HepG2 (cell line): ENCODE measurements at regions not wholly inside any gene's neighbourhood (a gene's known extent, or its start where the extent isn't known, plus 50 kb on each side); places are given as distances from the start of the nearest gene placed in this dataset.

Experiments
- ZNF660 ChIP-seq: sonication (generic); formaldehyde crosslinking; IDR thresholded peaks from 2 replicates; pipeline ENCODE4 v1.5.1; 2020; ENCODE audit warnings: mild to moderate bottlenecking, low read depth, missing genetic modification reagents, borderline replicate concordance
- TF ChIP-seq, protein P1 (sequence below): sonication (generic); formaldehyde crosslinking; IDR thresholded peaks from 2 replicates; pipeline ENCODE4 v1.5.0; 2020; ENCODE audit warnings: mild to moderate bottlenecking, missing genetic modification reagents

DNA sequence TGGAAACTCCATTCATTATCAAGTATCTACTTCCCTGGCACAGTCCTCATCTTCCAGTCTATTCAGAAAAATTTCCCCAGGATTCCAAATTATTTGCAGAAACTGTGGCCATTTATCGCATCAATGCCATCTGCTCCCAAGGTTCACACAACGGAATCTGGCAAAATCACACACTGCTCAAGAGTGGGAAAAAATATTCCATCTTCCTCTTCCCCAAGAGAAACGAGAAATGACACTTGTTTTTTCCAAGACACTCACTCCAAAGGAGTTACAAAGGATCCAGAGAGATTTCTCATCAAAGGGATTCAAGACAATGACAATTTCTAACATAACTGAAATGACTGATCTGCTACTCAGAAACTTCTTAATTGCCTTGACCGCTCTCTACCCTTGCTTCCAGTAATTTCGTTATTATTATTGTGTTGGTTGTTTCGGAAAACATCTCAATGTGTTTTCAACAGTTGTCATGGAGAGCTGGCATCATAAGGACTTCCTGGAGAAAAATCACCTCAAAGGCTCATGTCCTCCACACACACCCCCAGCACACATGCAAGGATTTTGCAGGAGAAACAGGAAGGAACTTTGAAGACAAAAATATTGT is 128.0 kb downstream of the PSMG1 start:
- TF ChIP-seq, protein P1, sequence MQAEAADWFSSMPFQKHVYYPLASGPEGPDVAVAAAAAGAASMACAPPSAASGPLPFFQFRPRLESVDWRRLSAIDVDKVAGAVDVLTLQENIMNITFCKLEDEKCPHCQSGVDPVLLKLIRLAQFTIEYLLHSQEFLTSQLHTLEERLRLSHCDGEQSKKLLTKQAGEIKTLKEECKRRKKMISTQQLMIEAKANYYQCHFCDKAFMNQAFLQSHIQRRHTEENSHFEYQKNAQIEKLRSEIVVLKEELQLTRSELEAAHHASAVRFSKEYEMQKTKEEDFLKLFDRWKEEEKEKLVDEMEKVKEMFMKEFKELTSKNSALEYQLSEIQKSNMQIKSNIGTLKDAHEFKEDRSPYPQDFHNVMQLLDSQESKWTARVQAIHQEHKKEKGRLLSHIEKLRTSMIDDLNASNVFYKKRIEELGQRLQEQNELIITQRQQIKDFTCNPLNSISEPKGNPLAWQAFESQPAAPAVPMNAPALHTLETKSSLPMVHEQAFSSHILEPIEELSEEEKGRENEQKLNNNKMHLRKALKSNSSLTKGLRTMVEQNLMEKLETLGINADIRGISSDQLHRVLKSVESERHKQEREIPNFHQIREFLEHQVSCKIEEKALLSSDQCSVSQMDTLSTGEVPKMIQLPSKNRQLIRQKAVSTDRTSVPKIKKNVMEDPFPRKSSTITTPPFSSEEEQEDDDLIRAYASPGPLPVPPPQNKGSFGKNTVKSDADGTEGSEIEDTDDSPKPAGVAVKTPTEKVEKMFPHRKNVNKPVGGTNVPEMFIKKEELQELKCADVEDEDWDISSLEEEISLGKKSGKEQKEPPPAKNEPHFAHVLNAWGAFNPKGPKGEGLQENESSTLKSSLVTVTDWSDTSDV (CRISPR knock-in tag), result no peak
- no peak for TF ChIP-seq ZNF660 (CRISPR knock-in tag)
